Upper lobe of left lung (tissue), 4 donors: ENCODE measurements at regions not wholly inside any gene's neighbourhood (a gene's known extent, or its start where the extent isn't known, plus 50 kb on each side); places are given as distances from the start of the nearest gene placed in this dataset.

ENCODE experiments used
- EP300 ChIP-seq, 4 donors: sonication (generic); formaldehyde crosslinking; IDR thresholded peaks; one replicate each; pipeline ENCODE4 v1.5.1; 2017; ENCODE audit warnings: antibody characterized with exemption in 4 of 4, control low read depth in 2 of 4
- POLR2A ChIP-seq, 4 donors: fragments of 450-650 bp; IDR thresholded peaks; one replicate each; pipeline ENCODE4 v1.5.1; 2016 to 2017; ENCODE audit warnings: antibody characterized with exemption in 4 of 4, mild to moderate bottlenecking in 2 of 4
- TF ChIP-seq, protein P1 (sequence below), 6 experiments: fragments of 450-650 bp in 4 of 6; fragments of 200-600 bp in 2 of 6; sonication (generic) in 2 of 6; IDR thresholded peaks; one replicate each; pipeline ENCODE4 v1.5.1; 2016 to 2019; ENCODE audit warnings: antibody characterized with exemption in 6 of 6

DNA sequence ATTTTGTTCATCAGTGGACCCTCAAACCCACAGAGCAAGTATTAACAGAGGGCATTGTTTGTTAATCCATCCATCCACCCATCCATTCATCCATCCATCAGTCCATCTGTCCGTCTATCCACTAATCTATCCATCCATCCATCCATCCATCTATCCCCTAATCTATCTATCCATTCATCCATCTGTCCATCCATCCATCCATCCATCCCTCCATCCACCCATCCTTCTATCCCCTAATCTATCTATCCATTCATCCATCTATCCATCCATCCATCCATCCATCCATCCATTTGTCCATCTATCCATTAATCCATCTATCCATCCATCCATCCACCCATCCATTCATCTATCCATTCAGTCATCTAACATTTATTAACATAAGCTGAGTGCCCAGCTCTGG lies 307.3 kb downstream of the MIAT start:
- TF ChIP-seq POLR2A (IDR thresholded peaks at IDR 0.05) (no peak), EP300 (IDR thresholded peaks at IDR 0.05) (no peak)
- TF ChIP-seq, protein P1, sequence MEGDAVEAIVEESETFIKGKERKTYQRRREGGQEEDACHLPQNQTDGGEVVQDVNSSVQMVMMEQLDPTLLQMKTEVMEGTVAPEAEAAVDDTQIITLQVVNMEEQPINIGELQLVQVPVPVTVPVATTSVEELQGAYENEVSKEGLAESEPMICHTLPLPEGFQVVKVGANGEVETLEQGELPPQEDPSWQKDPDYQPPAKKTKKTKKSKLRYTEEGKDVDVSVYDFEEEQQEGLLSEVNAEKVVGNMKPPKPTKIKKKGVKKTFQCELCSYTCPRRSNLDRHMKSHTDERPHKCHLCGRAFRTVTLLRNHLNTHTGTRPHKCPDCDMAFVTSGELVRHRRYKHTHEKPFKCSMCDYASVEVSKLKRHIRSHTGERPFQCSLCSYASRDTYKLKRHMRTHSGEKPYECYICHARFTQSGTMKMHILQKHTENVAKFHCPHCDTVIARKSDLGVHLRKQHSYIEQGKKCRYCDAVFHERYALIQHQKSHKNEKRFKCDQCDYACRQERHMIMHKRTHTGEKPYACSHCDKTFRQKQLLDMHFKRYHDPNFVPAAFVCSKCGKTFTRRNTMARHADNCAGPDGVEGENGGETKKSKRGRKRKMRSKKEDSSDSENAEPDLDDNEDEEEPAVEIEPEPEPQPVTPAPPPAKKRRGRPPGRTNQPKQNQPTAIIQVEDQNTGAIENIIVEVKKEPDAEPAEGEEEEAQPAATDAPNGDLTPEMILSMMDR (IDR thresholded peaks at IDR 0.05) = no peak
